NCI-H69 (cell line): ENCODE measurements at regions not wholly inside any gene's neighbourhood (a gene's known extent, or its start where the extent isn't known, plus 50 kb on each side); places are given as distances from the start of the nearest gene placed in this dataset.
"Not testable (repeated sequence)": the region's sequence is repeated elsewhere in the genome, so short reads cannot be mapped to it uniquely, and the experiment has no call there.

ENCODE experiments used
- DNase-seq: peaks from one replicate; lab custom pipeline; 2025; lab: John Stamatoyannopoulos, UW

GRCh38 chr5:153224651-153225050 is 265.8 kb upstream of the GRIA1 start:
- no peak for DNase-seq

- DNase-seq = no peak
Measured at GRCh38 chr5:153233933-153234332, 256.5 kb upstream of the GRIA1 start.

- DNase-seq = no peak
Measured at GRCh38 chr5:153236319-153236718, 254.2 kb upstream of the GRIA1 start.

- no peak for DNase-seq
Measured at GRCh38 chr5:153237671-153238332, 252.7 kb upstream of the GRIA1 start.

- no peak for DNase-seq
Measured at GRCh38 chr5:153257381-153257780, 233.1 kb upstream of the GRIA1 start.

GRCh38 chr5:153258469-153258868 is 232.0 kb upstream of the GRIA1 start:
- no peak for DNase-seq

- DNase-seq = no peak
Measured at GRCh38 chr5:153267506-153267905, 223.0 kb upstream of the GRIA1 start.

GRCh38 chr5:153275695-153276094 is 214.8 kb upstream of the GRIA1 start:
- DNase-seq = no peak

- no peak for DNase-seq
Measured at GRCh38 chr5:153276151-153276550, 214.3 kb upstream of the GRIA1 start.

GRCh38 chr5:153296251-153296844 is 194.1 kb upstream of the GRIA1 start:
- DNase-seq = not testable (repeated sequence)

- no peak for DNase-seq
Measured at GRCh38 chr5:153299891-153300290, 190.6 kb upstream of the GRIA1 start.

GRCh38 chr5:153308282-153308681 is 182.2 kb upstream of the GRIA1 start:
- peak; percentile 85 for DNase-seq

GRCh38 chr5:153318556-153318955 is 171.9 kb upstream of the GRIA1 start:
- DNase-seq = no peak

GRCh38 chr5:153321478-153321877 is 169.0 kb upstream of the GRIA1 start:
- peak; percentile 17 for DNase-seq

GRCh38 chr5:153340139-153340538 is 150.3 kb upstream of the GRIA1 start:
- DNase-seq = no peak

- DNase-seq = peak; percentile 44
Measured at GRCh38 chr5:153340738-153341137, 149.7 kb upstream of the GRIA1 start.

- DNase-seq = no peak
Measured at GRCh38 chr5:153342487-153342886, 148.0 kb upstream of the GRIA1 start.

- DNase-seq = no peak
Measured at GRCh38 chr5:153347611-153348010, 142.9 kb upstream of the GRIA1 start.

GRCh38 chr5:153350175-153350883 is 140.1 kb upstream of the GRIA1 start:
- no peak for DNase-seq

GRCh38 chr5:153352685-153353219 is 137.7 kb upstream of the GRIA1 start:
- peak; percentile 85 for DNase-seq

- no peak for DNase-seq
Measured at GRCh38 chr5:153357493-153358112, 132.9 kb upstream of the GRIA1 start.

GRCh38 chr5:153358315-153358976 is 132.0 kb upstream of the GRIA1 start:
- no peak for DNase-seq
